HG03342 (cell line): ENCODE measurements at regions not wholly inside any gene's neighbourhood (a gene's known extent, or its start where the extent isn't known, plus 50 kb on each side); places are given as distances from the start of the nearest gene placed in this dataset.

Experiments used
- ATAC-seq: cut with Tn5 transposase; IDR thresholded peaks from one replicate; pipeline ENCODE4 v1.9.1; 2021; ENCODE audit warnings: mild to moderate bottlenecking, moderate library complexity; ENCODE audit not compliant: unreplicated experiment

- no peak for ATAC-seq
These were observed 115.5 kb upstream of the GLI2 start for GRCh38 chr2:120620025-120620793.

- ATAC-seq = no peak
These were observed 113.4 kb upstream of the GLI2 start for GRCh38 chr2:120622159-120622869.

GRCh38 chr2:120622886-120623753, 112.5 kb upstream of the GLI2 start:
- ATAC-seq = no peak

- no peak for ATAC-seq
These were observed 111.5 kb upstream of the GLI2 start for GRCh38 chr2:120624061-120624737.

GRCh38 chr2:120624738-120625446, 110.8 kb upstream of the GLI2 start:
- ATAC-seq = no peak

GRCh38 chr2:120625865-120626560, 109.7 kb upstream of the GLI2 start:
- ATAC-seq = no peak

GRCh38 chr2:120626566-120626965, 109.1 kb upstream of the GLI2 start:
- no peak for ATAC-seq

- ATAC-seq = no peak
These were observed 107.4 kb upstream of the GLI2 start for GRCh38 chr2:120628248-120628647.

- ATAC-seq = no peak
These were observed 106.3 kb upstream of the GLI2 start for GRCh38 chr2:120629241-120629895.

GRCh38 chr2:120630031-120630701, 105.5 kb upstream of the GLI2 start:
- no peak for ATAC-seq

GRCh38 chr2:120631236-120631635, 104.4 kb upstream of the GLI2 start:
- no peak for ATAC-seq

GRCh38 chr2:120631724-120632123, 103.9 kb upstream of the GLI2 start:
- no peak for ATAC-seq

GRCh38 chr2:120632796-120633646, 102.6 kb upstream of the GLI2 start:
- no peak for ATAC-seq

GRCh38 chr2:120634533-120634932, 101.1 kb upstream of the GLI2 start:
- ATAC-seq = no peak

- no peak for ATAC-seq
These were observed 100.5 kb upstream of the GLI2 start for GRCh38 chr2:120635146-120635545.

- ATAC-seq = no peak
These were observed 97.8 kb upstream of the GLI2 start for GRCh38 chr2:120637847-120638246.

GRCh38 chr2:120638450-120638849, 97.2 kb upstream of the GLI2 start:
- ATAC-seq = no peak

GRCh38 chr2:120641366-120641771, 94.3 kb upstream of the GLI2 start:
- ATAC-seq = no peak
